Sigmoid colon (tissue), 4 donors: ENCODE measurements at regions not wholly inside any gene's neighbourhood (a gene's known extent, or its start where the extent isn't known, plus 50 kb on each side); places are given as distances from the start of the nearest gene placed in this dataset.

Experiments
- EP300 ChIP-seq, 4 donors: sonication (generic); formaldehyde crosslinking; IDR thresholded peaks; one replicate each; pipeline ENCODE4 v1.6.1; 2017; ENCODE audit warnings: antibody characterized with exemption in 4 of 4
- TF ChIP-seq, protein P1 (sequence below), 4 experiments: fragments of 450-650 bp in 3 of 4; fragments of 200-600 bp in 1 of 4; IDR thresholded peaks; one replicate each; pipeline ENCODE4 v1.5.1; 2016 to 2019; ENCODE audit warnings: antibody characterized with exemption in 4 of 4, mild to moderate bottlenecking in 3 of 4, moderate library complexity in 2 of 4

DNA sequence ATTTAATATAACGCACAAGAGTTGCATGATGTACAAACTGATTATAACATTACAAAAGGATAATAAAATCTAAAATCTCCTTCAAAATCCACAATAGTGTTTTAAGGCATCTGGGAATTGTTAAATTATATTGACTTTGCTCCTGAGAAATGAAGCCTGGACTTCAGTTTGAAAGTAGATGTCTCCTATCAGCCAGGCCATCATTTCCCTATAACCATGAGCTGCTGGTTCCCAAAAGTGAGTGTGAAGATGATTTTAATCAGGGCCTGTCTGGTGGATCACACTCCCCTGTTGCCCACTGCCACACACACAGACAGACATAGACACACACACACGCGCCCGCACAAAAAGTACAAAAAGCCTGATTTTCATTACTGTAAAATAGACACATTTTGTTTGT lies 480.7 kb downstream of the RPS29 start:
- TF ChIP-seq, protein P1, sequence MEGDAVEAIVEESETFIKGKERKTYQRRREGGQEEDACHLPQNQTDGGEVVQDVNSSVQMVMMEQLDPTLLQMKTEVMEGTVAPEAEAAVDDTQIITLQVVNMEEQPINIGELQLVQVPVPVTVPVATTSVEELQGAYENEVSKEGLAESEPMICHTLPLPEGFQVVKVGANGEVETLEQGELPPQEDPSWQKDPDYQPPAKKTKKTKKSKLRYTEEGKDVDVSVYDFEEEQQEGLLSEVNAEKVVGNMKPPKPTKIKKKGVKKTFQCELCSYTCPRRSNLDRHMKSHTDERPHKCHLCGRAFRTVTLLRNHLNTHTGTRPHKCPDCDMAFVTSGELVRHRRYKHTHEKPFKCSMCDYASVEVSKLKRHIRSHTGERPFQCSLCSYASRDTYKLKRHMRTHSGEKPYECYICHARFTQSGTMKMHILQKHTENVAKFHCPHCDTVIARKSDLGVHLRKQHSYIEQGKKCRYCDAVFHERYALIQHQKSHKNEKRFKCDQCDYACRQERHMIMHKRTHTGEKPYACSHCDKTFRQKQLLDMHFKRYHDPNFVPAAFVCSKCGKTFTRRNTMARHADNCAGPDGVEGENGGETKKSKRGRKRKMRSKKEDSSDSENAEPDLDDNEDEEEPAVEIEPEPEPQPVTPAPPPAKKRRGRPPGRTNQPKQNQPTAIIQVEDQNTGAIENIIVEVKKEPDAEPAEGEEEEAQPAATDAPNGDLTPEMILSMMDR (IDR thresholded peaks at IDR 0.05): no peak
- TF ChIP-seq EP300 (IDR thresholded peaks at IDR 0.05): no peak
